Pancreas (tissue), 10 donors: ENCODE measurements at regions not wholly inside any gene's neighbourhood (a gene's known extent, or its start where the extent isn't known, plus 50 kb on each side); places are given as distances from the start of the nearest gene placed in this dataset.
A peak's percentile ranks its signal among the peaks of the same experiment; 100 is the strongest.

ENCODE experiments used
- ATAC-seq, 4 donors: fragments of 200-7000 bp; cut with Tn5 transposase; one replicate each; pipeline versions ENCODE4 v1.8.0 to v1.9.1; 2020; ENCODE audit warnings: mild to moderate bottlenecking in 4 of 4, moderate library complexity in 4 of 4
- DNase-seq, 6 donors: peaks; one replicate each; pipeline ENCODE4 v3.0.0-alpha.2; 2020
- FAIRE-seq: peaks from 2 replicates; lab custom pipeline; 2012; peaks lifted over from hg19 to GRCh38; lab: Jason Lieb, UNC
- H3K27ac ChIP-seq, 4 donors: fragments of 200-600 bp; sonication (generic); 1 replicate in 3 of 4; 2 replicates in 1 of 4; pipeline versions ENCODE4 v1.5.0 to v1.8.0; 2020
- H3K27me3 ChIP-seq, 4 donors: fragments of 200-600 bp; one replicate each; pipeline ENCODE4 v1.8.0; 2021
- H3K36me3 ChIP-seq, 3 donors: fragments of 200-600 bp; sonication (generic) in 1 of 3; one replicate each; pipeline versions ENCODE4 v1.5.0 to v1.8.0; 2020 to 2021
- H3K4me1 ChIP-seq, 3 donors: fragments of 200-600 bp; one replicate each; pipeline ENCODE4 v1.8.0; 2021
- H3K4me3 ChIP-seq, 4 donors: fragments of 200-600 bp; sonication (generic) in 2 of 4; one replicate each; pipeline versions ENCODE4 v1.5.0 to v1.8.0; 2020 to 2021
- H3K9me3 ChIP-seq, 4 donors: fragments of 200-600 bp; one replicate each; pipeline ENCODE4 v1.8.0; 2021
- WGBS, 2 donors: extraction: QIAGEN DNeasy Blood & Tissue Kit; methylation state at CpG; one replicate each; pipeline ENCODE4 v1.1.7; 2013; 5-methylcytosine and 5-hydroxymethylcytosine counted together
- intact Hi-C, 3 donors: fragments of 100-400 bp; cut with DNase I; formaldehyde crosslinking; loops; one replicate each; pipeline versions ENCODE4 v1.11.1 to v1.14.2; 2022
- TF ChIP-seq, protein P1 (sequence below), 4 donors: fragments of 200-600 bp; sonication (generic) in 3 of 4; IDR thresholded peaks; one replicate each; pipeline versions ENCODE4 v1.5.0 to v1.8.0; 2021; ENCODE audit warnings: antibody characterized with exemption in 4 of 4
- donor health status: healthy with polysubstance abuse.
- donor health status: DM: no; HTN: no; CAD: no; lungs with moderate emphysema.
- donor health status: DM: no; HTN: no; CAD: no.
- donor health status: control.
- donor health status: control.
- donor health status: Bipolar disorder and iron deficiency.
- donor health status: DM: yes; HTN: yes; CAD: no.
- donor health status: DM: no; HTN: no; CAD: no.
- donor health status: DM: no; HTN: no; CAD: no.
- donor health status: DM: yes; HTN: yes; CAD: no.

DNA sequence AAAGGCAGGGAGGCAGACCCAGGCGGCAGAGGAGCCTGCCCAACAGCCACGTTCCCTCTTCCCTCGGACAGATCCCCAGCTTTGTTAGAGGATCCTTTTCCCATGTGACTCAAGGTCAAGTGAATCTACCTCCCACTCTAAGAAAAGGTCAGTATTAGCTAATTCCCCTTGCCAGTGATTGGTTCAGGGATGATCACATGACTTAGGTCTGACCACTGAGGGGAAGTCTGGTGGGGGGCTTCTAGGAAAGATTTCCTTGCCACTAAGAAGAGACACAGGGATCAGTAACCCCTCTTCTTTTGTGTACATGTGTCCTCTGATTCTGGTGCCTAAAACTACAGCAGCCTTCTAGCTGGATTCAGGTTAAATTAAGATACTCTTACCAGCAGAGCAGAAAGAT, 266.3 kb upstream of the NSMCE3 start:
- H3K27me3 ChIP-seq: no peaks in the 10 kb centered on the region
- no peaks in the 10 kb centered on the region for H3K9me3 ChIP-seq
- peaks cover 0 to 3% (median 0%) of the 10 kb centered on the region in 3 donors for H3K4me1 ChIP-seq
- no peaks in the 10 kb centered on the region for H3K36me3 ChIP-seq
- intact Hi-C loops: no loop called here
- H3K4me3 ChIP-seq: no peak overlapping the region
- DNase-seq: no peak
- TF ChIP-seq, protein P1, sequence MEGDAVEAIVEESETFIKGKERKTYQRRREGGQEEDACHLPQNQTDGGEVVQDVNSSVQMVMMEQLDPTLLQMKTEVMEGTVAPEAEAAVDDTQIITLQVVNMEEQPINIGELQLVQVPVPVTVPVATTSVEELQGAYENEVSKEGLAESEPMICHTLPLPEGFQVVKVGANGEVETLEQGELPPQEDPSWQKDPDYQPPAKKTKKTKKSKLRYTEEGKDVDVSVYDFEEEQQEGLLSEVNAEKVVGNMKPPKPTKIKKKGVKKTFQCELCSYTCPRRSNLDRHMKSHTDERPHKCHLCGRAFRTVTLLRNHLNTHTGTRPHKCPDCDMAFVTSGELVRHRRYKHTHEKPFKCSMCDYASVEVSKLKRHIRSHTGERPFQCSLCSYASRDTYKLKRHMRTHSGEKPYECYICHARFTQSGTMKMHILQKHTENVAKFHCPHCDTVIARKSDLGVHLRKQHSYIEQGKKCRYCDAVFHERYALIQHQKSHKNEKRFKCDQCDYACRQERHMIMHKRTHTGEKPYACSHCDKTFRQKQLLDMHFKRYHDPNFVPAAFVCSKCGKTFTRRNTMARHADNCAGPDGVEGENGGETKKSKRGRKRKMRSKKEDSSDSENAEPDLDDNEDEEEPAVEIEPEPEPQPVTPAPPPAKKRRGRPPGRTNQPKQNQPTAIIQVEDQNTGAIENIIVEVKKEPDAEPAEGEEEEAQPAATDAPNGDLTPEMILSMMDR (IDR thresholded peaks at IDR 0.05): no peak
- no peak for ATAC-seq
- no peak for FAIRE-seq
- peak overlapping the region in 3 of 4 donors; percentile 2 to 24 (median 8) for H3K27ac ChIP-seq
- 66 to 80% methylated on average over 3 of the region's 3 CpGs for WGBS, 2 donors

DNA sequence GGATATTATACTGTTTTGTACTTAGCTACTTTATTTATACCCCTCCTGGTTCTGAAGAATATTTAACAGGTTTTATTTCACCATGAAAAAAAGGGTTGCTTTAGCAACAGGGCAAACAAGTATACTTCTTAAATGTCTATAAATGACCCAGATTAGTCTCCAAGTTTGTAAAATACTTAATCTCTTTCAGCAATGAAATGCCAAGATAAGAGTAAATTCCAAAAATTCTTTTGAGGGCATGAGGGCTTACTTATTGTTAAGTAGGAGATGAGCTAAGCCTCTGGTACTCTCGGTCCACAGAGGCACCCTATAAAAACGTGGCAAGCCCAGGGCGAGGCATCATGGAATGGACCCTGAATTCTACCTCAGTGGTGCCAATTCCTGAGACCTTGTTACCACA, 264.8 kb upstream of the NSMCE3 start:
- peaks cover 0 to 3% (median 0%) of the 10 kb centered on the region in 3 donors for H3K4me1 ChIP-seq
- peak in 1 of 6 donors; percentile 24 for DNase-seq
- TF ChIP-seq, protein P1 (IDR thresholded peaks at IDR 0.05): no peak
- 49 to 55% methylated on average over 3 of the region's 3 CpGs for WGBS, 2 donors
- intact Hi-C loops: no loop called here
- no peaks in the 10 kb centered on the region for H3K27me3 ChIP-seq
- H3K27ac ChIP-seq: peak overlapping the region in 3 of 4 donors; percentile 28 to 51 (median 30)
- no peaks in the 10 kb centered on the region for H3K9me3 ChIP-seq
- H3K36me3 ChIP-seq: no peaks in the 10 kb centered on the region
- peak; percentile 13 to 83 (median 66) for ATAC-seq
- H3K4me3 ChIP-seq: no peak overlapping the region
- no peak for FAIRE-seq

DNA sequence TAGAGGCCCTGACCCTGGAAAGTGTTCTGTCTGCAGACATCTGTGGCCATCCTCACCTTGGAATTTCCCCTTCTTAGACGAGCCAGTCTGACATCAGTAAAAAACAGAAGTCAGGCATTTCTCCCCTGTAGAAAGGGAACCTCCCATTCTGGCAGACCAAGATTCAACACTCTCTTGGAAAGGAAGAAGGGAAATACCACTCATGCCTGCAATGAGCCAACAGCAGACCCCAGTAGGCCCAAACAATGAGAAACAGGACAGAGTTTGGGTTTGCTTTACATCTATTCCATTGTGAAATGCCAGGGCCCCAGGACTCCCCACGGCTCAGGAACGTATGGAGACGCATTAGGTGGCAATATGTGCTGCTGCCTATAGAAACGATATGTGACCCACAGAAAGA, 264.0 kb upstream of the NSMCE3 start:
- TF ChIP-seq, protein P1 (IDR thresholded peaks at IDR 0.05): no peak
- no peak for FAIRE-seq
- 58 to 64% methylated on average over 5 of the region's 5 CpGs for WGBS, 2 donors
- Histone ChIP-seq H3K9me3 (no peaks in the 10 kb centered on the region), H3K4me1 (peaks cover 0 to 3% (median 0%) of the 10 kb centered on the region in 3 donors), H3K36me3 (no peaks in the 10 kb centered on the region), H3K27ac (peak overlapping the region in 3 of 4 donors; percentile 28 to 51 (median 30)), H3K27me3 (no peaks in the 10 kb centered on the region), H3K4me3 (no peak overlapping the region)
- ATAC-seq: peak in 1 of 4 donors; percentile 22
- no peak for DNase-seq
- intact Hi-C loops: no loop called here

DNA sequence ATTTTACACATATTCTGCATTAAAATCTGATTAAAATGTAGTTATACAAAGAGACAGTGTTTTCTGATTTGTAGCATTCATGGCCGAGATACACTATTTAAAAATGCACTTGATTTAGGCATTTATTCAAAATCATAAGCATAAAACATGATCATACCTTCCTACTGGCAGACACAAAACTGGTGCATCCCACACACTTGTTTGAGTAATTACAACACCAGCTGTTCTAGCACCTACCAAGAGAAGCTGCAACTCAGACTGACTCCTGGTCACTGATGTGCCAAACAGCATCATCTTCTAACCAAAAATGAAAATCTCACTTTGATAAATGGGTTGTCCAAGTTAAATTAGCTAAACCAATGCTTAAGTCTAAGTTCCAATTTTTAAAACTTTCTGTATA, 262.7 kb upstream of the NSMCE3 start:
- Histone ChIP-seq H3K27ac (no peak overlapping the region), H3K4me3 (no peak overlapping the region), H3K27me3 (no peaks in the 10 kb centered on the region), H3K9me3 (no peaks in the 10 kb centered on the region), H3K36me3 (no peaks in the 10 kb centered on the region), H3K4me1 (peaks cover 0 to 3% (median 0%) of the 10 kb centered on the region in 3 donors)
- WGBS, 2 donors: 79 to 91% methylated on average over 1 of the region's 1 CpG
- TF ChIP-seq, protein P1 (IDR thresholded peaks at IDR 0.05): no peak
- ATAC-seq (no peak), DNase-seq (no peak), FAIRE-seq (no peak)
- intact Hi-C loops: no loop called here

DNA sequence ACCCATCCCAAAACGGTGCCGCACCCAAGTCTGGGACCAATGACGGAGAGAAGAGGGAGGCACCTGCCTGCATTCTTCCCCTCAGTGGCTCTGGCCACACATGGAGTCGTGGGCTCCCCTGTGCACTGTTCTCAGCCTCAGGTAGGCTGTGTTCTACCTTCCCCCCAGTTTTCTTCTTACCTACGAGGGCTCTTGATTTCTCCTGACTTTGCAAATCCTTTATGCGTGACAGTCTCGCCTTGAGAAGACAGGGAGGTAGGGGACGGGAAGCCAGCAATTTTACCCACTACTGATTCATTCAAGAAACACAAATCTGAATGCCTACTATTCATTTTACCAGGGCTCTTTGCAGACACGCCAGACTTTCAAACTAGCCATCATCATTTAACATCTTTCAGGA, 261.3 kb upstream of the NSMCE3 start:
- Histone ChIP-seq H3K4me3 (no peak overlapping the region), H3K27ac (no peak overlapping the region), H3K9me3 (no peaks in the 10 kb centered on the region), H3K36me3 (no peaks in the 10 kb centered on the region), H3K27me3 (no peaks in the 10 kb centered on the region), H3K4me1 (peaks cover 0 to 3% (median 0%) of the 10 kb centered on the region in 3 donors)
- intact Hi-C loops: no loop called here
- DNase-seq: no peak
- WGBS, 2 donors: 86 to 91% methylated on average over 9 of the region's 9 CpGs
- ATAC-seq: no peak
- FAIRE-seq: no peak
- TF ChIP-seq, protein P1 (IDR thresholded peaks at IDR 0.05): no peak
